CD4-positive, alpha-beta memory T cell (primary cell): ENCODE measurements at regions not wholly inside any gene's neighbourhood (a gene's known extent, or its start where the extent isn't known, plus 50 kb on each side); places are given as distances from the start of the nearest gene placed in this dataset.

Experiments used
- CTCF ChIA-PET: fragments of 350-600 bp; sonication (Branson Sonifier 250); formaldehyde crosslinking; loops from one replicate; lab custom pipeline; 2021; ENCODE audit warnings: inconsistent platforms; ENCODE audit not compliant: partially characterized antibody; lab: Charles Lee
- POLR2A ChIA-PET: fragments of 350-600 bp; sonication (Branson Sonifier 250); formaldehyde crosslinking; loops from one replicate; lab custom pipeline; 2021; ENCODE audit not compliant: partially characterized antibody; lab: Charles Lee
- DNase-seq, 5 donors: peaks; one replicate each; pipeline versions ENCODE4 v3.0.0 to v3.0.0-alpha.2; 2020 to 2022; ENCODE audit warnings: mixed read lengths in 1 of 5
- H3K27ac ChIP-seq: one replicate; pipeline ENCODE4 v1.7.0; 2013; ENCODE audit warnings: low read depth, low read length
- H3K27me3 ChIP-seq: 2 replicates; pipeline ENCODE4 v1.7.0; 2013; ENCODE audit warnings: mild to moderate bottlenecking, low read length, moderate library complexity; ENCODE audit not compliant: insufficient read depth
- H3K36me3 ChIP-seq: 2 replicates; pipeline ENCODE4 v1.7.0; 2013; ENCODE audit warnings: mild to moderate bottlenecking, low read length, moderate library complexity; ENCODE audit not compliant: insufficient read depth
- H3K4me1 ChIP-seq: 2 replicates; pipeline ENCODE4 v1.7.0; 2013; ENCODE audit warnings: mild to moderate bottlenecking, low read length, moderate library complexity; ENCODE audit not compliant: insufficient read depth
- H3K4me3 ChIP-seq, 2 donors: one replicate each; pipeline ENCODE4 v1.7.0; 2013; ENCODE audit warnings: low read length in 2 of 2, mild to moderate bottlenecking in 1 of 2
- H3K9me3 ChIP-seq, 2 donors: one replicate each; pipeline ENCODE4 v1.7.0; 2013; ENCODE audit warnings: low read length in 2 of 2, control low read depth in 1 of 2; ENCODE audit not compliant: control insufficient read depth in 1 of 2
- H3K27ac Mint-ChIP-seq, 7 donors: one replicate each; pipeline ENCODE4 v1.8.0; 2020 to 2021; ENCODE audit warnings: mixed read lengths in 7 of 7, mild to moderate bottlenecking in 6 of 7, inconsistent platforms in 3 of 7, moderate library complexity in 3 of 7
- H3K27me3 Mint-ChIP-seq, 2 donors: one replicate each; pipeline ENCODE4 v1.8.0; 2020 to 2021; ENCODE audit warnings: mixed read lengths in 2 of 2
- H3K36me3 Mint-ChIP-seq, 2 donors: one replicate each; pipeline ENCODE4 v1.8.0; 2020 to 2021; ENCODE audit warnings: mixed read lengths in 2 of 2, inconsistent platforms in 1 of 2, mild to moderate bottlenecking in 1 of 2
- H3K4me1 Mint-ChIP-seq, 4 donors: one replicate each; pipeline ENCODE4 v1.8.0; 2020 to 2021; ENCODE audit warnings: mixed read lengths in 4 of 4, mild to moderate bottlenecking in 1 of 4
- H3K4me3 Mint-ChIP-seq, 8 donors: one replicate each; pipeline ENCODE4 v1.8.0; 2020 to 2021; ENCODE audit warnings: mixed read lengths in 8 of 8, mild to moderate bottlenecking in 7 of 8, moderate library complexity in 6 of 8, inconsistent platforms in 3 of 8
- H3K9me3 Mint-ChIP-seq, 8 donors: one replicate each; pipeline ENCODE4 v1.8.0; 2020 to 2021; ENCODE audit warnings: mixed read lengths in 8 of 8, mild to moderate bottlenecking in 5 of 8, inconsistent platforms in 3 of 8, moderate library complexity in 1 of 8
- intact Hi-C: fragments of 100-400 bp; cut with micrococcal nuclease; formaldehyde crosslinking; loops from one replicate; pipeline ENCODE4 v1.15.1; 2023

DNA sequence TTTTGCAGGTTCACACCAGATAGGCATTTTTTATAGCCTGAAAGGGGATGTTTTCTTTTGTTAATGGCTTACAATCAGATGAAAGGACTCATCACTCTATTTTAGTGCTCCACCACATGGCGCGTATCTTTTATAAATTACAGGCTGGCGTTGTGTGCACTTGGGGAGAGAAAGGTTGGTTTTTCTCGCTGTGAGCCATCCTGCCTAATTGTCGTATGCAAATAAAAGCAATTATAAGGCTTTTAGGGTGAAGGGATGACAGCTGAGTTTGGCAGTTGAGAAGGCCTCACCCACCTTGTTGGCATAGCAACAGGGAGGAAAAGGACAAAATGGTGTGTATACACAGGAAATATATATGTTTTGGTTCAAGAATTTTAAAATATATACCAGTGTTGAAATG is 268.0 kb downstream of the NR2F2 start:
- no peak overlapping the region for H3K4me3 Mint-ChIP-seq
- no peak for DNase-seq
- no peaks in the 10 kb centered on the region for H3K27me3 Mint-ChIP-seq
- H3K27ac Mint-ChIP-seq = no peak overlapping the region
- H3K4me3 ChIP-seq = no peak overlapping the region
- H3K36me3 Mint-ChIP-seq = no peaks in the 10 kb centered on the region
- H3K9me3 Mint-ChIP-seq = peaks cover 0 to 4% (median under 1%) of the 10 kb centered on the region in 8 donors
- no peaks in the 10 kb centered on the region for H3K36me3 ChIP-seq
- CTCF ChIA-PET = no interaction called here
- no peaks in the 10 kb centered on the region for H3K4me1 Mint-ChIP-seq
- no peaks in the 10 kb centered on the region for H3K27me3 ChIP-seq
- intact Hi-C loops = no loop called here
- H3K9me3 ChIP-seq = no peaks in the 10 kb centered on the region
- H3K27ac ChIP-seq = no peak overlapping the region
- POLR2A ChIA-PET = no interaction called here
- H3K4me1 ChIP-seq = no peaks in the 10 kb centered on the region

DNA sequence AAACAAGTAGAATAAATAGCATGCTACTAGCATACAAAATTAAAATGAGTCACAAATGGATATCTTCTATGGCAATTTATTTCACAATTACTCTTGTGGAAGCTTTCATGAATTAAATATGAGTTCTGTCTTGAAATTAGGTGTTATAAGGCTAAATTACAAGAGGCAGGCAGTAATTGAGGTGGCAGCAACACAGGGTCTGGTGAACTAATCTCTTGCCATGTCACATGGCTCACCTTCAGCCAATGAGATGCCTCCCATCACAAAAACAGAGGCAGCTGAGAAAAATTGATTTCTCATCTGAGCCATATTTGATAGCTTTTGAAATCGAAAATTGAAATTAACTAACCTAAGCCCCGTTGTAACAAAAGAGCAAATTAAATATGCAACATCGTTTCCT is 268.8 kb downstream of the NR2F2 start:
- DNase-seq = no peak
- Mint-ChIP-seq H3K4me3 (no peak overlapping the region), H3K9me3 (peaks cover 0 to 4% (median under 1%) of the 10 kb centered on the region in 8 donors), H3K36me3 (no peaks in the 10 kb centered on the region), H3K27ac (no peak overlapping the region), H3K27me3 (no peaks in the 10 kb centered on the region), H3K4me1 (no peaks in the 10 kb centered on the region)
- intact Hi-C loops = no loop called here
- Histone ChIP-seq H3K27me3 (no peaks in the 10 kb centered on the region), H3K27ac (no peak overlapping the region), H3K4me3 (no peak overlapping the region), H3K36me3 (no peaks in the 10 kb centered on the region), H3K4me1 (no peaks in the 10 kb centered on the region), H3K9me3 (no peaks in the 10 kb centered on the region)
- ChIA-PET CTCF (no interaction called here), POLR2A (no interaction called here)

DNA sequence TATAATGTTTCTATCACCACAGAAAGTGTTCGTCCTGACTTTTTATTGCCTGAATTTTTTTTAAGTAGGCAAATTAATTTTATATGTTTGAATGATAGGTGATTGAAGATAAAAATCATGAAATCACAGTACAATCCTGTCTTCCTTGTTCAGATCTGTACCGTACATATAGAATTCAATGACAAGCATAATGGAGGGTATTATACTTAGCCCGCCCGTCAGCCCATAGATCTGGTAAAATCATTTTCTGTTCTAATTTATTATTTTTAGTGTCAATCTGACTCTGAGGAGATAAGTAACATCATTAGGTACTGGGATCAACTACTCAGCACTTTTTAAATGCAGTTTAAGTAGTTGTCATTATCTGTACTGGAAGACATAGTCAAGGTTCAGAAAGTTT is 269.9 kb downstream of the NR2F2 start:
- DNase-seq = no peak
- Histone ChIP-seq H3K4me3 (no peak overlapping the region), H3K9me3 (no peaks in the 10 kb centered on the region), H3K27me3 (no peaks in the 10 kb centered on the region), H3K4me1 (no peaks in the 10 kb centered on the region), H3K27ac (no peak overlapping the region), H3K36me3 (no peaks in the 10 kb centered on the region)
- no peak overlapping the region for H3K4me3 Mint-ChIP-seq
- H3K27me3 Mint-ChIP-seq = no peaks in the 10 kb centered on the region
- H3K4me1 Mint-ChIP-seq = no peaks in the 10 kb centered on the region
- H3K27ac Mint-ChIP-seq = no peak overlapping the region
- ChIA-PET POLR2A (no interaction called here), CTCF (no interaction called here)
- H3K9me3 Mint-ChIP-seq = peaks cover 0 to 4% (median 0%) of the 10 kb centered on the region in 8 donors
- H3K36me3 Mint-ChIP-seq = no peaks in the 10 kb centered on the region
- intact Hi-C loops = no loop called here

DNA sequence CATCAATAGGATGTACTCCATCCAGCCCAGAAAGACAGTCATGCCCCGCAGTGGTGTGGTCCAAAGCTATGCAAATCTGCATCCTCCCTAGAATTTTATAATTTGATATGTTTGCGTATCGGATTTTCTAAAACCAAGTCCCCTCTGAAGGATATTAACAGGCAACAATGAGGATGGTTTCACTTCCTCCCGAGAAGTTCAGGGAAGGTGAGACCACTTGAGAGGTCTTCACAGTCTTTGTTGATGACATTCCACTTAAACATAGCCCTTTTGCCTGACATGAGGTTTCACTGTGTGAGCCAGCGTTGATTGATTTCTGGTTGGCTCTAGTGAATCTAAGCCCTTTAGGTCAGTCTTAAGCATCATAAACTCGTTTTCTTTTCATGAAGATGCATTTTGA is 276.1 kb downstream of the NR2F2 start:
- H3K27me3 Mint-ChIP-seq = no peaks in the 10 kb centered on the region
- H3K4me1 Mint-ChIP-seq = no peaks in the 10 kb centered on the region
- DNase-seq = no peak
- CTCF ChIA-PET = no interaction called here
- Histone ChIP-seq H3K36me3 (no peaks in the 10 kb centered on the region), H3K9me3 (no peaks in the 10 kb centered on the region), H3K27me3 (no peaks in the 10 kb centered on the region), H3K4me3 (no peak overlapping the region), H3K27ac (no peak overlapping the region), H3K4me1 (no peaks in the 10 kb centered on the region)
- no peak overlapping the region for H3K27ac Mint-ChIP-seq
- peaks cover 0 to 3% (median 0%) of the 10 kb centered on the region in 8 donors for H3K9me3 Mint-ChIP-seq
- no peaks in the 10 kb centered on the region for H3K36me3 Mint-ChIP-seq
- H3K4me3 Mint-ChIP-seq = no peak overlapping the region
- intact Hi-C loops = no loop called here
- POLR2A ChIA-PET = no interaction called here

DNA sequence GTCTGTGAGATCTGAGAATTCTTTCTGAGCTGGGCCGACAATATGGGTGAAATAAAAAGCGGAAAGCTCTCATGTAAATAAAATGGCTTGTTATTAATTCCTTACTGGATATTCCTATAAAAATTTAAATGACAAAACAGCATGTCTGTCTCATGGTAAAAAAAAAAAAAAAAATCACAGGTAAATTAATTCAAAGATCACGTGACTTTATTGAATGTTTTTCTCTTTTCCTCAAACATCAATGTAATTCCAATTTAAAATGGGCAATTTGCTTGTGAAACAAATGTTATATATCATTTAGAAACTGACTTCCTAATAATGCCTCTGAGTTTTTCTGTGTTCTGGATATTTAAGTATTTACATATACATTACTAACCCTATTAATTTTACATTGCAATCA is 280.3 kb downstream of the NR2F2 start:
- no peaks in the 10 kb centered on the region for H3K36me3 ChIP-seq
- no peak for DNase-seq
- H3K4me1 ChIP-seq = no peaks in the 10 kb centered on the region
- ChIA-PET POLR2A (no interaction called here), CTCF (no interaction called here)
- no peaks in the 10 kb centered on the region for H3K9me3 ChIP-seq
- Mint-ChIP-seq H3K27me3 (no peaks in the 10 kb centered on the region), H3K36me3 (no peaks in the 10 kb centered on the region), H3K4me3 (no peak overlapping the region), H3K27ac (no peak overlapping the region), H3K4me1 (no peaks in the 10 kb centered on the region), H3K9me3 (peaks cover 0 to 13% (median 4%) of the 10 kb centered on the region in 8 donors)
- no peak overlapping the region for H3K27ac ChIP-seq
- no peak overlapping the region for H3K4me3 ChIP-seq
- intact Hi-C loops = no loop called here
- H3K27me3 ChIP-seq = no peaks in the 10 kb centered on the region

DNA sequence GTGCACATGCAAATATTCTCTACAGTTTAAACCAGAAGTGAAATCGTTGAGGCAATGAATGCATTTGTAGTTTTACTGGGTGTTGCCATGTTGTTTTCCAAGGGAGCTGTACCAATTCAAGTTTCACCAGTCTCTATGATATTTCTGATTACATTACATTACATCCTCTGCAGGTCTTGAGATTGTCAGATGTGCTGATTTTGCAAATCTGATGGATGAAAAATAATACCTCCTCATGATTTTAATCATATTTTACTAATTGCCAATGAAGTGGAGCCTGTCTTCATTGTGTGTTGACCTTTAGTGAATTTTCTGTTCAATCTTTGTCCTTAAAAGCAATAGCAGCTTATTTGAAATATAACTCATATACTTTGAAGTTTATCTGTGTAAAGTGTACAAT is 282.4 kb downstream of the NR2F2 start:
- no peaks in the 10 kb centered on the region for H3K9me3 ChIP-seq
- no peaks in the 10 kb centered on the region for H3K27me3 ChIP-seq
- ChIA-PET CTCF (no interaction called here), POLR2A (no interaction called here)
- H3K4me1 Mint-ChIP-seq = no peaks in the 10 kb centered on the region
- intact Hi-C loops = no loop called here
- H3K36me3 Mint-ChIP-seq = no peaks in the 10 kb centered on the region
- H3K9me3 Mint-ChIP-seq = peaks cover 0 to 17% (median 6%) of the 10 kb centered on the region in 8 donors
- H3K27ac Mint-ChIP-seq = no peak overlapping the region
- no peaks in the 10 kb centered on the region for H3K4me1 ChIP-seq
- H3K4me3 Mint-ChIP-seq = no peak overlapping the region
- DNase-seq = no peak
- H3K27me3 Mint-ChIP-seq = no peaks in the 10 kb centered on the region
- H3K36me3 ChIP-seq = no peaks in the 10 kb centered on the region
- H3K27ac ChIP-seq = no peak overlapping the region
- H3K4me3 ChIP-seq = no peak overlapping the region

DNA sequence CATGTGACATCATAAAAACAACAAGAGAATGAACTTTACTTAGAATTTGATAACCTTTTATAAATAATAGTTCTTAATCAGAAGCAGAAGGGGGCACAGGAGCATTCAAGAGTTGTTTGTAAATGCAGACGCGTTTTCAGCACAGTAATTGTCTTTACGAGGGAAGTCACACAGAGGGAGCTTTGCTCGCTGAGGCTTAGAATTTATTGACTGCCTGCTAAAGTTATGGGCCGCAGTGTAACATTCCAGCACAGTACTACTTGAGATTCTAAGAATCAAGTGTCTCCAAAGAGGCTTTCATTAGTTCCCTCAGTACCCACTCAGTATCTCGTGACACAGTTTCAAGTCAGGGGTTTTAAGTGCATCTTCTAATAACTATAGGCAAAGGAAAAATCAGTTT is 288.7 kb downstream of the NR2F2 start:
- ChIA-PET CTCF (no interaction called here), POLR2A (no interaction called here)
- Mint-ChIP-seq H3K4me1 (no peaks in the 10 kb centered on the region), H3K27ac (no peak overlapping the region), H3K4me3 (no peak overlapping the region), H3K36me3 (no peaks in the 10 kb centered on the region), H3K9me3 (peaks cover 0 to 9% (median 2%) of the 10 kb centered on the region in 8 donors), H3K27me3 (no peaks in the 10 kb centered on the region)
- H3K4me1 ChIP-seq = no peaks in the 10 kb centered on the region
- intact Hi-C loops = no loop called here
- no peaks in the 10 kb centered on the region for H3K27me3 ChIP-seq
- H3K9me3 ChIP-seq = no peaks in the 10 kb centered on the region
- DNase-seq = no peak
- H3K27ac ChIP-seq = no peak overlapping the region
- no peaks in the 10 kb centered on the region for H3K36me3 ChIP-seq
- no peak overlapping the region for H3K4me3 ChIP-seq

DNA sequence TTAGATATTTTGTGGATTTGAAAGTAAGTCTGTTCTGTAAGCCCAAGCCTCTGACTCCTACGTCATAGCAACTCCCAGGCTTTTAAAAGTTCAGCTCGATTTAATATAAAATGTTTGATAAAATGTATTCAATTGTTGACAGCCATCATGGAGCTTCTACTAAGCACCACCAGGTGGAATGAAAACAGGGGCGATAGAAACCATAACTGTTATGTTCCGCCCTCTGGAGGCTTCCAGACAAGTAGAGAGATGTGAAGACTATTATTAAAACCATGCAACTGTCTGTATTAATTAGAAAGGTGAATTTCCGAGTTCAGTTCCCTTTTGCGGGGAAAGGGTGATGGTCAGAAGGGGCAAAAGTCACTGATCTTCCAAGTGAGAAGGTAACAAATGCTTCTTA is 292.2 kb downstream of the NR2F2 start:
- H3K4me1 ChIP-seq = no peaks in the 10 kb centered on the region
- ChIA-PET CTCF (no interaction called here), POLR2A (no interaction called here)
- no peak for DNase-seq
- no peak overlapping the region for H3K27ac Mint-ChIP-seq
- H3K4me3 ChIP-seq = no peak overlapping the region
- no peaks in the 10 kb centered on the region for H3K4me1 Mint-ChIP-seq
- no peaks in the 10 kb centered on the region for H3K27me3 Mint-ChIP-seq
- no peaks in the 10 kb centered on the region for H3K27me3 ChIP-seq
- H3K27ac ChIP-seq = no peak overlapping the region
- H3K4me3 Mint-ChIP-seq = no peak overlapping the region
- intact Hi-C loops = no loop called here
- H3K36me3 Mint-ChIP-seq = no peaks in the 10 kb centered on the region
- no peaks in the 10 kb centered on the region for H3K36me3 ChIP-seq
- peaks cover 0 to 5% (median 0%) of the 10 kb centered on the region in 8 donors for H3K9me3 Mint-ChIP-seq
- no peaks in the 10 kb centered on the region for H3K9me3 ChIP-seq
